GM18873 (cell line): ENCODE measurements at regions not wholly inside any gene's neighbourhood (a gene's known extent, or its start where the extent isn't known, plus 50 kb on each side); places are given as distances from the start of the nearest gene placed in this dataset.
"Not testable (repeated sequence)": the region's sequence is repeated elsewhere in the genome, so short reads cannot be mapped to it uniquely, and the experiment has no call there.

Source experiments
- ATAC-seq: cut with Tn5 transposase; IDR thresholded peaks from one replicate; pipeline ENCODE4 v1.9.1; 2021; ENCODE audit warnings: mild to moderate bottlenecking, moderate library complexity, moderate number of reproducible peaks; ENCODE audit not compliant: unreplicated experiment, low FRiP score

- ATAC-seq: no peak
Measured at GRCh38 chrX:11836284-11836683, 78.2 kb downstream of the MSL3 start.

- no peak for ATAC-seq
Measured at GRCh38 chrX:11837437-11837836, 79.4 kb downstream of the MSL3 start.

- ATAC-seq: no peak
Measured at GRCh38 chrX:11864171-11864570, 106.1 kb downstream of the MSL3 start.

DNA sequence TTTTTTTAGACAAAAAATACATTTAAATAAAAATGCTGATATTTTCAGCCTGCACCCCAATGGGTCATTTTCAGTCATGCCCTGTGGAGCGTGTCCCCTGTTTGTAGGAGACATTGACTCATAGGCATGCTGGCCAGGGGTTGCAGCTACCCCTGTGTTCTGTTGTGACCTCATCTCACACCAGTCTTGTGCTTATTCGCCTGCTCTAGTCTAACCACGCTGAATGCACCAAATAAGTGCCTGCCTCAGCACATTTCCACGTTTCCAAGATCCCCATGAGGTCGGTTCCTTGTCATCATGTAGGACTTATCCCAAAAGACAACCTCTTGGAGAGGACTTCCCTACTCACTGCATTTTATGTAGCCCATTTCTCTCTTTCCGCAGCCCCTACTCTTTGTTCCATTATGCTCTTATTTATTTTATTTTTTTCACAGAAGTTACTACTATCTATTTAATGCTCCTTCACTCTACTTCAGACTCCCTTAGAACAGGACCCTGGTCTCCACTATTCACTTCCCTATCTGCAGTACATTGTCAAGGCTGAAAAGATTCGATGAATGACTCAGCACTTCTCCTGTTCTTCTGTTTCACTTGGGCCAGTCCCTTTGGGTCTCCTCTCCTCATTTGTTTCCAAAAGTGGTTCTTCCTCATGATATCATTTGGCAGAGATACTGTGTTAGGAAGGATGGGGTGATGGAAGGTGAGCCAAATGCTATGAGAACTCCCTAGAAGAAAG, 109.7 kb downstream of the MSL3 start:
- ATAC-seq: no peak

GRCh38 chrX:11870789-11871188, 112.8 kb downstream of the MSL3 start:
- ATAC-seq: no peak

DNA sequence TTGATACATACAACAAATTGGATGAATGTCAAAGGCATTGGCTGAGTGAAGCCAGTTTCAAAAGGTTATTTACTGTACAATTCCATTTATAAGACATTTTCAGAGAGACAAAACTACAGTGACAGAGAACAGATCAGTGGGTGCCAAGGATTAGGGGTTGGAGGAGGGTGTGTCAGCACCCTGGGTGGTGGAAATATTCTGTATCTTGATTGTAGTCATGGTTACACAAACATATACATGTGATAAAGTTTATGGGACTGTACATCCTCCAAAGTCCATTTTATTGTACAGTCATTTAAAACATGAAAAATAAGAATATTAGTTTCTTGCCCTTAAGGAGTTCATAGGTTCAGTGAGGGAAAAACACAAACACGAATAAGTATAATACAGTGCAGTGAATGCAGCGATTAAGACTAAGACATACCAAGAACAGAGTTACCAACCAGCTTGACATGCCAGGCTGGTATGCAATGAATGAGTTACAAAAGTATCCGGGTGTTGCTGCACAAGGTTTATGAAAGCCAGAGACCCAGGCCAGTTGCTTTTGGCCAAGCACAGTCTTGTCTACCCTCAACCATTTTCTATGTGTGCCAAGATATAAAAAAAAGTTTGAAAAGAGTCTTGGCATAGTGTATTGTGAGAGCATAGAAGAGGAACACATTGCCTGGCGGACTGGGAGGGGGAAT, 123.6 kb downstream of the MSL3 start:
- ATAC-seq: no peak

GRCh38 chrX:11886745-11887144, 128.7 kb downstream of the MSL3 start:
- no peak for ATAC-seq

DNA sequence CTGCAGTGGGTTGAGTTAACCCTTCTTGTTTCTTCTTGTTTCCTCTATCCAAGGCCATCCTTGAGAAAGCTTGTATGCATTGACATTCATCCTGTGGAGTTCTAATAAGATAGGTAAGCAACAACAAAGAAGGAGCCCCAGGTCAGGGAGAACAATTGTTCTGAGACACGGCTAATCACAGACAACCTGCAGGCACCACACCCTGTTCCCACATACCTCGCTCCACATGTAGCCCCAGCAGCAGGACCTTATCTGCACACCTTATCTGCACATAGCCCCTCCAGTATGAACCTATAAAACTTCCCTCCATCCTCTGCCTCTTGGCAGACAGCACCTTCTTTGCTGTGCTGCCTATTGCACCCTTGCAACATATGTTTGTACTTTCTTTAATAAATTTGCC, 129.1 kb downstream of the MSL3 start:
- no peak for ATAC-seq

- no peak for ATAC-seq
Measured at GRCh38 chrX:11888421-11888820, 130.4 kb downstream of the MSL3 start.

DNA sequence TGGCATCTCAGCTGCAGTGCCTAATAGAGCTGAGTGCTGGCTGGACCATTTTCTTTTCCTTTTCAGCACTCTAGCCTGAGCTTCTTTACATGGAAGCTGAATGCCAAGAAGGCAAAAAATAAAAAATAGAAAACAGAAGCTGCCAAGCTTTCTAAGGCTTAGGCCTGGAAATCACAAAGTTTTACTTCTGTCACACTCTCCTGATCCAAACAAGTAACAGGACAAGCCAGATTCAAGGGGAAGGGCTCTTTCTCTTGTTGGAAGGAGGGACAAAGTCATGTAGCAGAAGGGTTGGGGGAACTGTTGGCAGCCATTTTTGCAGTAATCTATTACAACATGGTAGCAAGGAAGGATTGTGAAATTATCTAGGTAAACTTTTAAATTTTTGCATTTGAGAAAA, 131.8 kb downstream of the MSL3 start:
- ATAC-seq: no peak

GRCh38 chrX:11890836-11891514, 132.9 kb downstream of the MSL3 start:
- ATAC-seq: no peak

- ATAC-seq: no peak
Measured at GRCh38 chrX:11893933-11894710, 136.1 kb downstream of the MSL3 start.

GRCh38 chrX:11899091-11899490, 141.1 kb downstream of the MSL3 start:
- ATAC-seq: no peak

GRCh38 chrX:11905933-11906332, 147.9 kb downstream of the MSL3 start:
- ATAC-seq: not testable (repeated sequence)

DNA sequence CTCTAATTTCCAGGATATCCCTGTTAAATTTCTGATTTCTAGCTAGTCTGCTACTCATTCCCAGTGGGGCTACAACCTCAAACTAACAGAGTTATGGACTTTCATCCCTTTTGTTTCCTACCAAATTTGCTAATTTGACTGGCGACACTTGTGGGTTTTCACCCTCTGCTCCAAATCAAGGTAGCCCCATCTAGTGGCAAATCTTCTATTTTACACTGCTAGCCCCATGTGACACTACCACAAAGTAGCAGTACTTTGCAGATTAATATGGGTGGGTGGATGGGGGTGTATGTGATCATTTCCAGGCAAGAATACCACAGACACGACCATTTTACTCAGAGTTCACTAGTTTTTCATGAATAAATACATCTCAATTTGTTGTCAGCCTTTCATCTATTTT, 150.3 kb downstream of the MSL3 start:
- ATAC-seq: peak; percentile 79

DNA sequence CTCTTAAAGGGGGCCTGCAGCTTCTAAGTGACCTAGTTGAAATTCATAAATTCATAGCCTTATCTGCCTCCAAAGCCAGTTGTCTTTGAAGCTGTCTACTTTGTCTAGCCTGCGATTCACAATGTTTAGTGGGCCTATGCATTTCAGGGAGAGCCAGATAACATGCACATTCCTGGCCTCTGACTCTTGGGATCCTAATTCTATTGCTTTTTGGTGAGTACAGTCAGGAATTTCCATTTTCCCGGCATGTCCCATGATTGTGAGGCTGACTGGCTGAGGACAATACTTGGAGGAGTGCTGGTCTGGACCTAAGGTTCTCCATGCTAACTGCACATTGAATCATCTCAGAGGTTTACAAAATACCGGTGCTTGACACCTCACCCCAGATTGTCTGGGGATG, 155.0 kb downstream of the MSL3 start:
- no peak for ATAC-seq

- no peak for ATAC-seq
Measured at GRCh38 chrX:11929476-11929875, 171.4 kb downstream of the MSL3 start.

GRCh38 chrX:11932423-11932822, 174.4 kb downstream of the MSL3 start:
- ATAC-seq: no peak

- ATAC-seq: no peak
Measured at GRCh38 chrX:11934089-11934488, 176.1 kb downstream of the MSL3 start.

DNA sequence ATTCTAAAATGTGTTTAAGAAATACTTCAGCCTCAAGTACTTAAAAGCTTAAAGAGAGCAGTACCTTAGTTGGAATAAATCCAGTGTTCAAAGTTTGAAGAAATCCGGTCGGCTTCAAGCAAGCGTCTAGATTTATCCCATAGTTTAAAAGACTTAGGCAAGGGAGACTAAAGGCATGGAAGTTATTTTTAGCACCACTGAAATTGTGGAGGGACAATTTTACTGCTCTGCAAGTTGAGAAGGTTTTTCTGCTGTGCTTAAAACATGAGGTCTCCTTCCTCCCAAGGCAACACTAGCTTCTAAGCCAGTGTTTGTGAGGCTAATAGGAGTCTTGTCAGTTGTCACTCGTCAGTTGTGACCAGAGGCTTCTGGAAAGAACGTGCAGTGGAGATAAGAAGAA, 183.5 kb downstream of the MSL3 start:
- ATAC-seq: no peak

- no peak for ATAC-seq
Measured at GRCh38 chrX:11944501-11944900, 186.5 kb downstream of the MSL3 start.
